ENCODE measurements at regions not wholly inside any gene's neighbourhood (a gene's known extent, or its start where the extent isn't known, plus 50 kb on each side); places are given as distances from the start of the nearest gene placed in this dataset.
A peak's percentile ranks its signal among the peaks of the same experiment; 100 is the strongest.
"Not testable (repeated sequence)": the region's sequence is repeated elsewhere in the genome, so short reads cannot be mapped to it uniquely, and the experiment has no call there.

DNA sequence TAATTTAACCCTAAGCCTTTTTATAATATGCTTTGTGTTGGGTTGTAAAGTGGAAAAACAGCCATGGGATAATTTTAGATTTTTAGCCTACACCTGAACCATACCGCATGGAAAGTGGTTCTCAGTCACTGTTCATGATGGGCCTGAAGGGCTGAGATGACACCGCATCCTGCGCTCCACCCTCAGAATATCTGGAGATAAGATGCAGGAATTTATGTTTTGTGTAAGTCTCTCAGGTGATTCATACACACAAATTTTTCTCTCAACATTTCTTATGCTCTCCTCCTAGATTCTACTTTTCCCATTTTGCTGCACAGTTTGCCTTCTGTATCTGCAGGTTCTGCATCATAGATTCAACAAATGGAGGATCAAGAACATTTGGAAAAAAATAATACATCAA is 191.3 kb upstream of the PHACTR1 start:
- DNase-seq: no peak

DNA sequence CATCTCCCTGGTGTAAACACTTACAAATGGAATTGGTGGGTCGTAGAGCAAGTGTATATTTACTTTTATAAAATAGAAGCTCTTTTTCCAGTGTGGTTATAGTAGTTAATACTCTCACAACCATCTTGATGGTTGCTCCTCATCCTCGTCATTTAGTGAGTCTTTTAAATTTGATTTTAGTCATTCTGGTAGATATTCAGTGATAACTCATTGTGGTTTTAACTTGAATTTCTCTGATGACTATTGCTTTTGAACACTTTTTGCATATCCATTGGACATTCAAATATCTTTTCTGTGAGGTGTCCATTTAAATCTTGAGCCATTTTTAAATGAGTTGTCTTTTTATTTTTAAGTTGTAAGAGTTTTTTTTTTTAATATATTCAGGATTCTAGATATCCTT is 189.2 kb upstream of the PHACTR1 start:
- peak; percentile 10 for DNase-seq

DNA sequence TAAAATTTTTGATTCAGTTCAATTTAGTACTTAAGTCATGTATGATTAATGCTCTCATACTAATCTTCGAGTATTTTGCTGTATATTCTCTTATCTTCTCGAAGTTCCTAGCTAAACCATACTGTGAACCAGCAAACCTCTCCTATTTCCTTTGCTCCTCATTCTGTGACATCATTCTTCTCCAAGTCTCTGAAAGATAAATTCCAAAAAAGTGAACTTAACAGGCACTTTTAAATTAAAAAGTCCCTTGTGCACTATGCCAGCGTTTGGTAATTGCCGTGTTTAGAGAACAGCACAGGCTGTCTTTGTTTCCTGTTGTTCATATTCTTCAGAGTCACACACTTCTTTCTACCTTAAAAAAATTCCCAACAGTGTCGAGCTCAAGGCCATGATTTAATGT is 188.4 kb upstream of the PHACTR1 start:
- no peak for DNase-seq

DNA sequence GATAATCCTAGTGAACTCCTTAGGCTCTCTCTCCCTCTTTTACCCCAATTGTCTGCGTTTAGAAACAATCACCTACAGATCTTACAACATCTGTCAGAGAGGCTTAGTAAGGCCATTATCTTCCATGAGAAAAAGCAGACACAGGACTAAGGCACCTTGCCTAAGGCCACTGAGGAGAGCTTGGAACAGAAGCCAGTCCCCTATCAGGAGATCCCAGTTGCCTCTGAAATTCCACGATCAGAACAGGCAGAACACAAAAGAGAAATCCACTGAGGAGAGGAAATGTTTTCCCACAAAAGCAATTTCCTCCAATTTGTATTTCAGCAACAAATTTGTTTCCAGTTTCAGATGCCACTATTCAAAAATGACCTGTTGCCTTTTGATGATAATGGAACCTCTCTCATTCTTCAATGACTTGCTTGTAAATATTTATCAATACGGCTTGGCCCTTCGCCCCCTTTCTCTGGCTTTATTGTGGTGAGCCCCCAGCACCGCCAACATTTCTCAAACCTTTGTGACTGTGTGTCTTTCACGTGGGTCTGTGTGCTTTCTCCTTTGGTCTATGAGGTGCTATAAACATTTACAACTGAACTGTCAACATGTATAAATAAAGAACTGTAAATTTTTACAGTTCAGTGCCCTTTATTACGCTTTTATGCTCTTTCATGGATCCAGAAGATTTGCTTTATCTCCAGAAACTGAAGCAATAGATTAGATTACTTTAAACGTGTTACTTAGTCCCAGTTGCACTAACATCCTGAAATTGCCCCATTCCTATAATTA is 187.8 kb upstream of the PHACTR1 start:
- DNase-seq: no peak

DNA sequence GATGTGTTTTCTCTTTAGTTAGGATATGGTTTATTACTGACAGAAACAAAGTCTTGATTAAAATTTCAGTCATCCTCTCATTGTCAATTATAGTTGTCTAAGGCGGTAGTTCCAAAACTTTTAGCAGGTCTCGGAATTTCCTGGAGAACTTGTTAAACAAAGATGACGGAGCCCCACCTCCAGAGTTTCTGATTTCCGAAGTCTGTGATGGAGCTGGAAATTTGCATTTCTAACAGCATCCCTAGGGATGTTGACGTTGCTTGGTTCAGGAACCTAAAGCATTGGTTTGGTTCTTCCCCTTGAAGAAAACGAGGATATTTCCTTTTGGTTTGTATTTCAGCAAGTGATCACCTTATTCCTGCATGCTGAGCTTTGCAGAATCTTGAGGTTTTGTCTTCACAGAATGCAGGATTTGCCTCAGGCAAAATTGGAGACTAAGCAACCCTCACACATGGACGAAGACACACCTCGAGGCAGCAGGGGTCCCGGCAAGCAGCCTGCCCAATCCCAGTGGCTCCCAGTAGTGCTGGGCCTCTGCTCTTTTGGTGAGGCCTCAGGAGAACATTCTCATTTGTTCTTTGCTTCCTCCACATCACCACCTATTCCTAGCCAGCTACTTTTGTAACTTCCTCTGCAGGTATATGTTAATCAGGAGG is 187.1 kb upstream of the PHACTR1 start:
- DNase-seq: no peak

DNA sequence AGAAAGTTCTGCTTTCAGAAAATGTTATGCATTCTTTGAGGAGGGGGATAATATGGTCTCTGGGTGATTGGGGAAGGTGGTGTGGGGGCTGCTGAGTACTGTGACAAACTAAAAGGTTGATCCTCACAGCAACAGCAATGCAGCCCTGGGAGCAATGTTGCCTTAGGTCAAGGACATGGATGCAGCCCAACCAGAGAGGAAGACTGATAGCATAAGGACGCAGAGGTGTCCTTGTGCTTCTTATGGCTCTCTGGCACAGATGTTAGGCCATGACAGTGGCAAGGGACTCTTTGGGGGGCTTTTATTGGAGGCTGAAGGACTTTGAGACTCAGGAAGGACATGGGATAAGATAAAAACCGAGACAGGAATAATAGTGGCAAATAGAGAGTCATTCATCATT is 186.2 kb upstream of the PHACTR1 start:
- no peak for DNase-seq

DNA sequence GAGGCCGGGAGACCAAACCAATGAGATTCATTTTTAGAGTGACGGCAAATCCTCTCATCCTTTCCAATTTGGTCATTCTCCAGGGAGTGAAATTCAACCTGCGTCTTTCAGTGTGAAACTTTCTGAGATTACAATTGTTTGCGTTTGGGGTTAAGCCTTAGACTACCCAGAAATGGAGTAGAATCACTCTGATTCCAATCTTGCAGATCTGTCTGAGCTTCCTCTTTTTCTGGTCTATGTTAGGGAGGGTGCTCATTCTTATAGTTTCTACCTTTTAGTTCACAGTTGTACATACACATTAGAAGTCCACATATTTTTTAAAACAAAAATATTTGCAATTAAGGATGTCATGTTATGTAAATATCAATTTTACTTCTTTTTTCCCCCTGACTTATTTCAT is 183.0 kb upstream of the PHACTR1 start:
- DNase-seq: no peak

DNA sequence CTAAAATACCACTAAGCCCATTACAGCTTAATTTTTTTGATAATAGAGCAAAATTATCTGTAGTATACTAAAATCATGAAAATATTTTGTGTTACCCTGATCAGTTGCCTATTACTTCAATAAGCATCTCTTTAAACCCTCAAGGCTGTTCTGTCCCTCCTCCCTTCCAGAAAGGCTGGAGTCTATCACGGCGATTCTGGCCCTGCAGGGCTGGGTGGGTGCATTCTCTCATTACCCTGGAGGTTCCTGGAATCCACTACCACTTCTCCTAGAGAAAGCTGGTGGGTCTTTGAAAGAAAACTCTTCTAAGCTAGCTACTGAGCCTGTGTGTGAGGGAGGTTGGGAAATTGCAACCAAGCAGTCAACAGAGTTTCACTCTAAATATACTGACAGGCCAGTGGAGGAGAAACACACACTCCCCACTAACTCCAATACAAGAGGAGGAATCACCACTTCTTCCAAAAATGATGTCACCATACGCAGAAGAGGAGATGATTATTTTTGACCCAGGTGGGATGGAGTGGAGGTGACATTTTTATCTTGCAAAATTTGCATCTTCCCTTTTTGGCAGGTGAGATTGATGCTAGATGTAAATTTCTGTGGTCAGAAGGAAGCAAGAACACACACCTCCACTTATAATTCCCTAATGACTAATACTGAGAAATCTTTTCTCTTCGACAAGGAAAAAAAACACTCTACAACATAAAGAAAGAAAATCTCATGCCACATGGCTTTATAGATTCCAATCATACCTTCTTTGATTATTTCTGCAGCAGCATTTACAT is 182.3 kb upstream of the PHACTR1 start:
- DNase-seq: no peak

DNA sequence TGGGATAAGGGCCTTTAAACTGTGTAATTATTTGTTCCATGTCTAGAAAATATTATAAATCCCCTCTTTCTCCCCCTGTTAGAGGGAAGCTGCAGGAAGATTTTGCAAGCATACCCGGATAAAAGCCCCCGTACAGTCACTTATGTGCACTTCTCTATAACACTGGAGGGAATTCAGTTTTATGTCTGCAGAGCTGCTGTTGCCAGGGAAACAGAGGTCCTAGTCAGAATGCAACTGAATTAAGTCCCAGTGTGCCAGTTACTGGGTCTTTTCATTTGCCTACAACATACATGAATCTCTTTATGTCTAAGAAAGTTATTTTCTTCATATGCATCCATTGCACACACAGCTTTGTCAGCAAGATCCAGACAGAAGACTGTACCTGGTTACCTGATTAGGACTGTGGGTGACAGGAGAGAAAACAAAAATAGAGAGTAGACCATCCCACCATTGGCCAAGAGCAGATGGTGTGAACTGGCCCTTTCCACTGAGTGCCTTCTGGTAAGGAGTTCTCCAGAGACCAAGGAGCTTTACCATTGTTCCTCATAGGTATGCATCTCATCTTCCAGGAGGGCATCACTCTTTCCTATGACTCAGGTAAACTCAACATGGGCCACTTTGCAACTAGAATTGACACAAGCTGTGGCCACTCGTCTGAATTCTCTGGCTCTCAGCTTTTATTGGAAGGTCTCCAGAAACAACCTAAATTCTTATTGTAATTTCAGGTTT is 180.8 kb upstream of the PHACTR1 start:
- DNase-seq: no peak

DNA sequence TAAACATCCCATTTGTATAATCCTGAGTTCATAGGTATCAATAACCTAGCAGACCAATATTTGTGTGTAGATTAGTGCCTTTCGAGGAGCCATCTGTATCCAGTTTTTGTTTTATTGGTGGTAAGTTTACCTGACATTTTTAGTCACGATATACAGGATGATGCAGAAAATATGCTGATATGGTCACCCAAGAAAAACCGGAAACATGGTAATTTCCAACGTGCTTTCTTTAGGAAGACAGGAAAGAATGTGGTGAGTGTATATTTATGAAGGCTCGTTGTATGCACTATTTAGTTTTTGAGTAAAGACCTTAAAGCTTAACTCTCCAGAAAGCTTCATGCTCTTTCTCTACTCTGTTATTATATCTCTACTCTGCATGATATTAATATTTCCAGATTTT is 180.2 kb upstream of the PHACTR1 start:
- DNase-seq: no peak

DNA sequence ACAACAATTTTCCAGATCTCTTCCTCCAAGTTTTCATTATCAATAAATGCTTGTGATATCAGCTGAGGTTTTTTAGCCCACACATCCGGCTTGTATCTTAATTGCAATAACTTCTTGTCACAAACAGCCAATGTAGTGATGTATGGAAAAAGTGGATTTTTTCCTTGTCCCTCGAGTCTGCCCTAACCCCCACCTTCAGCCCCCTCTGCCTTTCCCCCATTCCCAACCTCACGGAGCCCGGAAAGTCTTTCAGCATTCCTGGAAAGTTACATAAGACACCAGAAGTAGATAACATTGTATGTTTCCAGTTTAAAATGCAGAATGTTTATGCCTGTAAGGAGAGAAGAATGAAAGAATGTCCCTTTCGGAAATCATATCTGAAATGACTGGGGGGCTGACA is 179.2 kb upstream of the PHACTR1 start:
- no peak for DNase-seq

DNA sequence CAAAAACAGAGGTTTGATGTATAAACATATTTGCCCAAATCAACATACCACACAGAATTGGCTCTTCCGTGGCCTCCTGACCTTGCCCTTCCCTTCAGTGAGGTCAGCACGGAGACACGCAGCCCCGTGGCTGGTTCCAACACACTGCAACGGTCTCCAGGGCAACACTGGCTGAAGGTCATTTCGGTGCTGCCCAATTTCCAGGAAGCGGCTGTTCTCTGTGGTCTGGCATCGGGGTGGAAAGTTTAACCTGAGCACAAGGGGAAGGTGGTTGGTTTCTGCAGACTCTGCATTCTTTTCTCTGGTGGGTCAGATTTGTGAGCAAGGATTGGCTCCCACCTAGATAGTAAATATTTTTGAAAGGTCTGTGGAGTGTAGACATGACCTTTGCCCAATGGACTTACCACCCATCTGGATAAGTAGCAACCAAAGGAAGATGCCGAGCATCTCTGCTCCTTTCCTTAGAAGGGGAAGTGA is 177.6 kb upstream of the PHACTR1 start:
- no peak for DNase-seq

DNA sequence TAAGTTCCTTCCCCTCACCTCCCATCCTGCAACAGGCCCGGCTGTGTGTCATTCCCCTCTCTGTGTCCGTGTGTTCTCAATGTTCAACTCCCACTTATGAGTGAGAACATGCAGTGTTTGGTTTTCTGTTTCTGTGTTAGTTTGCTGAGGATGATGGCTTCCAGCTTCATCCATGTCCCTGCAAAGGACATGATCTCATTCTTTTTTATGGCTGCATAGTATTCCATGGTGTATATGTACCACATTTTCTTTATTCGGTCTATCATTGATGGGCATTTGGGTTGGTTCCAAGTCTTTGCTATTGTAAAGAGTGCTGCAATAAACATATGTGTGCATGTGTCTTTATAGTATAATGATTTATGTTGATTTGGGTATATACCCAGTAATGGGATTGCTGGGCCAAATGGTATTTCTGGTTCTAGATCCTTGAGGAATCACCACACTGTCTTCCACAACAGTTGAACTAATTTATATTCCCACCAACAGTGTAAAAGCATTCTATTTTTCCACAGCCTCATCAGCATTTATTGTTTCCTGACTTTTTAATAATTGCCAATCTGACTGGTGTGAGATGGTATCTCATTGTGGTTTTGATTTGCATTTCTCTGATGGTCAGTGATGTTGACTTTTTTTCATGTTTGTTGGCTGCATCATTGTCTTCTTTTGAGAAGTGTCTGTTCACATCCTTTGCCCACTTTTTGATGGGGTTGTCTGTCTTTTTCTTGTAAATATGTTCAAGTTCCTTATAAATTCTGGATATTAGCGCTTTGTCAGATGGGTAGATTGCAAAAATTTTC is 174.1 kb upstream of the PHACTR1 start:
- DNase-seq: not testable (repeated sequence)

DNA sequence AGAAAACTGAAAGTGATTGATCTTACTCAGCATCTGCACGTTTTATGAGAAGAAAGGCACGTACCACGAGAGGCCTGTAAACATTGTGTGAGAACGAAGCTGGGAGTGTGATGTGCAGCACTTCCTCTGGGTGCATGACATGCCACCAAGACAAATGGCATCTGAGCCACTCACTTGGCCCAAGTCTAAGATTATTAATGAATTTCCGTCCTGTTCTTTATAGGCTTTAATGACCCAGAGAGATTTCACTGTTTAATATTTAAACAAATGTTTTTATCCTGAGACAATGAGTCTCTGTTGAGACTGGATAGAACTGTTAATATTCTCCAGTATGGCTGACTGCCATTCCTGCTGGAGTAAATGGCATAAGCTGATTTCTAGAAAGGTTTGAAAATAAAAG is 172.6 kb upstream of the PHACTR1 start:
- peak; percentile 18 for DNase-seq

DNA sequence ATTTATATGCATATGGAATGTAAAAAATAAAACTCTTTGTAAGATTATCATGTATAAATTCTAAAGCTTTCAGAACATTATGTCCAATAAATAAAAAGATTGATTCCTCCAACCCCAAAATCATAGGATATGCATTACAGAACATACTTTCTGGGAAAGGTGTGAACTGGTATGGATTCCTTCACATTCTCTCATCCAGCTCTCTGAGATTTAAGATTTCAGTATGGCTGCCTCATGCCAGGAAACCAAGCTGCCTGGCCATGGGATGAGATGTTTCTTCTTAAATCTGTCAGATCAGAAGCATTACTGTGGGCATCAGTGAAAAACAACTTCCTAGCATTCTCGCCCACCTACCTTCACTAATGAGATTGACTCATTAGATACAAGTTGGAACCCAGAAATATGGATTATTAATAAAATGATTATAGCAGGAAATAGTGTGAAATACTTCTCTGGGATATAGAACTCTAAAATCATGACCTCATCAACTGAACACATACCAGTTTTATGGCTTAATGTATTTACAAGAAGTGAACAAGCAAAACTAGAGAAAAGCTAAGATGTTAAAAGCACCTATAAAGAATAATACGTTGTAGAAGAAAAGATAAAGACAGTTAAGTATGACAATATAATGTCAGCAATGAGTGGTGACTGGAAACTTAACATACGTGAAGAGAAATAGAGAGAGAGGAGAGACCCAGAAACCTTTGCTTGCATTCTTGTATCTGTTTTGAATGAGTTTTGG is 171.6 kb upstream of the PHACTR1 start:
- no peak for DNase-seq

DNA sequence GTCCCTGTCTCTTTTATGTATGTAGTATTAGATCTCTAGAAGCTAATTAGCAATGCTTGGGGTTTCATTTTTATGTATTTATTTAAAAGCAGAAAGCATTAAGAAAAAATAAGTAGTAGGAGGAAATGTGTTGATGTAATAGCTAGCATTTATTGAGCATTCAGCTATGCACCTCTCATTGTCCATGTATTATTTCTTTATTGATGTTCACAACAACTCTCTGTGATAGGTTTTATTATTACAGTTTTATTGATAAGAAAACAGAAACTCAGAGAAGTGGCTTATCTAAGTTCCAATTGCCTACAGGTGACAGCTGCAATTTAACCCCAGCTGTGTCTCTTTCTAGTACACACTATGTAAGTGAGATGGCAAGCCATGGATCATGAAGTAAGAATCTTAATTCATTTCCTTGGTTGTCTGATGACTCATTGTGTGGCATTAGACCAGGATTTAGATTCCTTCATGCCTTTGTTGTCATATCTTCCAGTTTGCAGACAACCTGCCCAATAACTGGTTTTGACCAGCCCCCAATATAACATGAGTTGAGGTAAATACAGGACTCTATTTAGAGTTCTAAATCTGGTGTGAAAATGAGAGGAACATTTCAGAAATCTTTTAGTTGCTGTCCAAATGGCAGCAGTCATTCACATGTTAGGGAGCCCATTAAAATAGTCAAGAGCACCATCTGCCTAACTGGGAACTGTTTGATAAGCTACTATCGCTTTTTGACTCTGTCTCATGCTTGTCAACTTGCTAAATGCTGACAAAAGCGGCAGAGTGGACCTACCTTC is 170.8 kb upstream of the PHACTR1 start:
- DNase-seq: no peak

DNA sequence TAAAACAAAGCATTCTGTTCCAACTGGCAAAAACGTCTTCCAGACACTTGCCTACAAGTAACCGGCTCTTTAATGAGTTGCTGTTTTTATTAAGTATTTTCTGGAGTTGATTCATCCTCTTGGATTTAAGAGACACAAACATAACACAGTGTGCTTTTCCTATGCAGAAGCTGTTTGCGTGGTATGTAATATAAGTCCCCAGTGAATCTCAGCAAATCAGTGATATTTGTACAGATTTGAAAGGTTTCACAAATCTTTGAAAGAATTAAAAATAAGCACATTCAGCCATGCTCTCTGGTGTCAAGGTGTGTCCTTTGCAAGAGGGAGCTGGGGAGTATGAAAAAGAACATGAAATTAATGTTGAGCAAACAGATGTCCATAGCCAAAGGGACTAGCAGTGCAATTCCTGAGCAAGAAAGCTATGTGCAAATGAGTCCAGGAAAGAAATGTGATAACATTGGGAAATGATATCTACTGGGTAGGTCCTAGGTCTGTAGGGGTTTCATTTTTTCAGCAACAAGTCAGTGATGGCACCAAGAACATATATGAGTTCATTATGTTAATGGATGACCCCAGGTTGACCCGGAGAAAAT is 170.1 kb upstream of the PHACTR1 start:
- no peak for DNase-seq

DNA sequence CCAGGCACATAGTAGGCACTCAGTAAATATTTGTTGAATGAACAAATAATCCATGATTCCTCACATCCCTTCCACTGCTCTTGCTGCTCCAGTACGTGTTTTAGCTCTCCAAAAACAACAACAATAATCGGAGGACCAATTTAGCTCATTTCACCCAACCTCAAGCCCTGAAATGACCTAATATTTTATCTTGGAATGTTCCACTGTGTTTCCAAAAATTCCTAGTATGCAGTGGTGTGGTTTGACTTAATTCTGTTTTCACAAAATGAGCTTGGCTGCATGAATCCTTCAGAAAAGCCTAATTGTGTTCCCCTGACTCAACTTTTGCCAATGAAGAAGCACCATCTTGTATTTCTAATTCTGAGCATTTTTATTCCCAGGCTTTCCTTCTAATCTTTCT is 168.0 kb upstream of the PHACTR1 start:
- no peak for DNase-seq

DNA sequence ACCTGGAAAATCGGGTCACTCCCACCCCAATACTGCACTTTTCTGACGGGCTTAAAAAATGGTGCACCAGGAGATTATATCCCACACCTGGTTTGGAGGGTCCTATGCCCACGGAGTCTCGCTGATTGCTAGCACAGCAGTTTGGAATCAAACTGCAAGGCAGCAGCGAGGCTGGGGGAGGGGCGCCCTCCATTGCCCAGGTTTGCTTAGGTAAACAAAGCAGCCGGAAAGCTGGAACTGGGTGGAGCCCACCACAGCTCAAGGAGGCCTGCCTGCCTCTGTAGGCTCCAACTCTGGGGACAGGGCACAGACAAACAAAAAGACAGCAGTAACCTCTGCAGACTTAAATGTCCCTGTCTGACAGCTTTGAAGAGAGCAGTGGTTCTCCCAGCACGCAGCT is 167.1 kb upstream of the PHACTR1 start:
- not testable (repeated sequence) for DNase-seq

DNA sequence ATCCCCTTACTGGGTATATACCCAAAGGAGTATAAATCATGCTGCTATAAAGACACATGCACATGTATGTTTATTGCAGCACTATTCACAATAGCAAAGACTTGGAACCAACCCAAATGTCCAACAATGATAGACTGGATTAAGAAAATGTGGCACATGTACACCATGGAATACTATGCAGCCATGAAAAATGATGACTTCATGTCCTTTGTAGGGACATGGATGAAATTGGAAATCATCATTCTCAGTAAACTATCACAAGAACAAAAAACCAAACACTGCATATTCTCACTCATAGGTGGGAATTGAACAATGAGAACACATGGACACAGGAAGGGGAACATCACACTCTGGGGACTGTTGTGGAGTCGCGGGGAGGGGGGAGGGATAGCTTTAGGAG is 161.7 kb upstream of the PHACTR1 start:
- DNase-seq: not testable (repeated sequence)
